T-helper 17 cell (primary cell): ENCODE measurements at regions not wholly inside any gene's neighbourhood (a gene's known extent, or its start where the extent isn't known, plus 50 kb on each side); places are given as distances from the start of the nearest gene placed in this dataset.

Experiments used
- ATAC-seq: fragments of 150-1000 bp; cut with Tn5 transposase; 2 replicates; pipeline ENCODE4 v1.10.0; 2021; ENCODE audit warnings: mild to moderate bottlenecking, moderate library complexity
- DNase-seq, 3 donors: peaks; one replicate each; pipeline versions ENCODE4 v3.0.0 to v3.0.0-alpha.2; 2020 to 2021
- H3K9me3 ChIP-seq: one replicate; pipeline ENCODE4 v1.7.0; 2013; ENCODE audit warnings: low read length, mild to moderate bottlenecking; ENCODE audit not compliant: control insufficient read depth, poor library complexity, severe bottlenecking
- H3K27ac Mint-ChIP-seq: one replicate; pipeline ENCODE4 v1.8.0; 2022; ENCODE audit warnings: mild to moderate bottlenecking, moderate library complexity, mixed read lengths
- H3K27me3 Mint-ChIP-seq: one replicate; pipeline ENCODE4 v1.8.0; 2022; ENCODE audit warnings: mixed read lengths
- H3K36me3 Mint-ChIP-seq: one replicate; pipeline ENCODE4 v1.8.0; 2022; ENCODE audit warnings: low read depth, mixed read lengths
- H3K4me1 Mint-ChIP-seq: one replicate; pipeline ENCODE4 v1.8.0; 2022; ENCODE audit warnings: mild to moderate bottlenecking, mixed read lengths
- H3K4me3 Mint-ChIP-seq: one replicate; pipeline ENCODE4 v1.8.0; 2022; ENCODE audit warnings: mild to moderate bottlenecking, moderate library complexity, mixed read lengths

DNA sequence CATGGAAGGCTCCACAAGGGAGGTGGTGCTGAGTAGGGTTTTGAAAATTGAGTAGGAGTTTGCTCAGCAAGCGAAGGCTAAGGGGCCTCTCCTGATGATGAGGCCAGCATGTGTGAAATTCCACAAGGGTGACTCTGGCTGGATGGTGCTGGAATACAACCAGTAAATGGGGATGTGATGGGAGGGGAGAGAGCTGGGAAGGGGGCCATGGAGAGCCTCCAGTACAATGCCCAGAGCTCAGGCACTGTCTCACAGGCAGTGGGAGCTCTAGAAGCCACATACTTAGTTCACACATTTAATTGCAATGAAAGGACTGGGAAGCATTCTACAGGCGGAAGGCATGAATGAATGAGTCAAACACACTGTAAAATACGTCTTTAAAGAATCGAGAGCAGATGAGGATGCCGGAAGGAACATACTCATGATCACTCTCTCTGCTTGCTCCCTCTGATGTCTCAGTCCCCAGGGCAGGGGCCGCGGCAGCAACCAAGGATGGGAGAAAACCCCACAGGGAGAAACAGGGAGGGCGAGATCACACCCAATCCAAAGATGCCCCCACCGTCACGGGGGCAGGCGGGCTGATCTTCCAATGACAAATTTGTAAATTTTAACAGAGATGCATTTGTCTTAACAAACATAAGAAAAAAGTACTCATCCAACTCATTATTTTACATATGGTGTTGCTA lies 261.0 kb downstream of the NSG2 start:
- Mint-ChIP-seq H3K27me3 (peaks cover 83% of the 10 kb centered on the region), H3K36me3 (no peaks in the 10 kb centered on the region), H3K4me1 (no peaks in the 10 kb centered on the region), H3K27ac (no peak overlapping the region), H3K4me3 (no peak overlapping the region)
- ATAC-seq (no peak), DNase-seq (no peak)
- no peaks in the 10 kb centered on the region for H3K9me3 ChIP-seq

DNA sequence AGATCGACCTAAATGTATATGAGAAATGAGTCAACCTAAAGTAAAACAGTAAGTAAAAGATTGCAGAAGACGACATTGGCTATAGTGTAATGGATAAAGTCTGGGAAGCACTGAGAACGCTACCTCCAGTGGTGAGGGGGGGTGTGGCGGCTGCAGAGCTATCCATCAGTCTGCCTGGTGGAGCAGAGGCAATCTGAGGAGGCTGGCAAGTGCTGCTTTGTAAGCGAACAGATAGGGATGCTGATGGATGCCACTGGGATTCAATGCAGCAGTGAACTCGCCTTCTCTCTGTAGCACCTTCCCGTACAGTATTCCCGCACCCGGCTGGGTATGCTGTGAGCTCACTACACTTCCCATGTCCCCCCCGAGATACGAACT lies 261.5 kb downstream of the NSG2 start:
- Mint-ChIP-seq H3K27ac (no peak overlapping the region), H3K4me3 (no peak overlapping the region), H3K27me3 (peaks cover 83% of the 10 kb centered on the region), H3K36me3 (no peaks in the 10 kb centered on the region), H3K4me1 (no peaks in the 10 kb centered on the region)
- ATAC-seq = no peak
- DNase-seq = no peak
- no peaks in the 10 kb centered on the region for H3K9me3 ChIP-seq

DNA sequence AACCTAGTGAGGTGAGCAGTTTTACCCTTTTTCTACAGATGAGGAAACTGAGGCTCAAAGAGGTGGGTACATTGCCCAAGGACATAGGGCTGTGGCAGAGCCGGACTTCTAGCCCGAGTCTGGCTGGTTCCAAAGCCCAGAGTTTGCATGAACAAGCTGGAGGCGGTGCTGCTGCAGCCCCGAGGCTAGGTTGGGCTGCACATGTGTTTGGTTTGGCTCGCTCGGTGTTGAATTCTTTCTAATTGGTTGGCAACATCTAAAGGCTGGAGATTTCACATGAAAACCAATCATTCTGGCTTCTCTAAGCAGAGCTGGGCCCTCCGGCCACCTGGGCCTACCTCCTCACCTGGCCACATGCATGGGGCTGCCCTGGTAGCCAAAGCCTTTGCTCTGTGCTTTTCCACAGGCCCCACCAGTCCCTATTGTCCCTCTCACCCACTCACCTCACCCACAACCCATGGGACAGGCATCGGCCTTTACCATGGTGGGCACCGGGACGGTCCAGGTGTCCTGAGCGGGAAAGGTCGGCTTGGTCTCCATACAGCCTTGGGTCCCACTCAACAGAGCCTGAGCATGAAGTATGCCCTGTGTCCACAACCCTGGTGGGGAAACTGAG lies 262.3 kb downstream of the NSG2 start:
- H3K4me3 Mint-ChIP-seq = no peak overlapping the region
- no peak for ATAC-seq

DNA sequence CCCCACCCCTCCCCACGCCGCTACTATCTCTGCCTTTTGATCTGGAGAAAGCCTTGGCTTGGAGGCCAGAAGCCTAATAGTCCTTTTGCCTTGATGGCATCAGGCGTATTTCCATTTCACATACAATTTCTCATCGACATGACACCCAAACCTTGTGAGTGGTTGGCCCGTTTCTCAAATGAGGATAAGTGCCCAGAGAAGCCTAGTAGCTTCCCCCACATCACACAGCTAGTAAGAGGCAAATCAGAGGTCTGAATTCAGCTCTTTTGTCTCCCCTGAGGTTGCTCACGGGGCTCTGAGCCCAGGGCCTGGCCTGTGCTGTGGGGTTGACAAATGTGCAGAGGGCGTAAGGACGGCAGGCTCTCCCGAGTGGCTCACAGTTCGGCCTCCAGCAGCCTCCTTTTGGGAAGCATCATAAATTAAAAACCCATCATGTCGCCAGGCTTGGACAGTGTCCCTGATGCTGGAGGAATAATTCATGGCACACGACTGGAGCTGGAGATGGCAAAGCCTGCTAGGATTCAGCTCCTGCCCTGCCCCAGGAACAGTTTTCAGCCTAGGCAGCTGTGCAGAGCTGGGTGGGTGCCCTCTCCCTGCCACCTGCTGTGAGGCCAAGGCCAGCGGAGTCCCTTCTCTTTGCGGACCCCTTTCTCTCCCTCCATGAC lies 263.8 kb downstream of the NSG2 start:
- no peaks in the 10 kb centered on the region for H3K9me3 ChIP-seq
- ATAC-seq (no peak), DNase-seq (no peak)
- Mint-ChIP-seq H3K4me3 (no peak overlapping the region), H3K4me1 (peaks cover 3% of the 10 kb centered on the region), H3K36me3 (no peaks in the 10 kb centered on the region), H3K27me3 (peaks cover 83% of the 10 kb centered on the region), H3K27ac (no peak overlapping the region)

More for the DNA sequence above, 262.3 kb downstream of the NSG2 start:
- H3K9me3 ChIP-seq = no peaks in the 10 kb centered on the region
- DNase-seq = no peak
- no peak overlapping the region for H3K27ac Mint-ChIP-seq
- no peaks in the 10 kb centered on the region for H3K36me3 Mint-ChIP-seq
- peaks cover 2% of the 10 kb centered on the region for H3K4me1 Mint-ChIP-seq
- H3K27me3 Mint-ChIP-seq = peaks cover 82% of the 10 kb centered on the region

DNA sequence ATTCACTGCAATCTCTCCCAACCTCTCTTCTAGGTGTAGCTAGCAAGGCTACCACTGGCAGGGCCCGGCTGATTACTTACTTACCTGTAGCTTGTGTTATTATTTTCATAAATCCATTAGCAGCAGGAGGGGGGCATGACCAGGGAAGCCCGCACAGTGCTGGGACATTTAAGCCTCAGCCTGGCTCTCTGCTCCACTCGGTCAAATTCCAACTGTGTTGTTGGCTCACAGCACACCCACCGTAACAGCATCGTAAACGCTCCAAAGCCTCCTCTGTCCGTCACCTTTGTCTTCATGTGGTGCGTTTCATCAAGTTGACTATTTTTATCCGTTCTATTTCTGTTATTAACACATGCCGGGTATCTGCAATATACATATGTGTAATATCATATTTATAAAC lies 264.7 kb downstream of the NSG2 start:
- Mint-ChIP-seq H3K27me3 (peaks cover 86% of the 10 kb centered on the region), H3K4me3 (no peak overlapping the region), H3K36me3 (no peaks in the 10 kb centered on the region), H3K4me1 (peaks cover 3% of the 10 kb centered on the region), H3K27ac (no peak overlapping the region)
- no peaks in the 10 kb centered on the region for H3K9me3 ChIP-seq
- DNase-seq (no peak), ATAC-seq (no peak)

DNA sequence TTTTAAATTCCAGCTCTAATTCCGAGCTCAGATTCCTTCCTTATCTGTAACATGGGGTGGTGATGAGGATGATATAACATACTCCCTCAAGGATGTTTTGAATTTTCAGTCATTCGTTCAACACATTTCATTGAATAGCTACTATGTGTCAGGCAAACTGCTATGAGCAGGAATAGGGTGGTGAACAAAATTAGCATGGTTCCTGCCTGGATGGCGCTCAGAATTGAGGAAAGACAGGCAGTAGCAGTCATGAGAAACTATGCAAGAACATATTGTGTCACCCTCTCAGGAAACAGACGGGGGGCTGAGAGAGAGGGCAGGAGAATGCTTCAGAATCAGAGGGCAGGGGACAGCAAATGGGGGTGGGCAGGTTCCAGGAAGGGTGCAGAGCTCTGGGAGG lies 265.2 kb downstream of the NSG2 start:
- ATAC-seq (no peak), DNase-seq (no peak)
- Mint-ChIP-seq H3K4me1 (peaks cover 3% of the 10 kb centered on the region), H3K4me3 (peak overlapping the region; percentile 19), H3K27me3 (peaks cover 86% of the 10 kb centered on the region), H3K36me3 (peaks cover 2% of the 10 kb centered on the region), H3K27ac (no peak overlapping the region)
- no peaks in the 10 kb centered on the region for H3K9me3 ChIP-seq

DNA sequence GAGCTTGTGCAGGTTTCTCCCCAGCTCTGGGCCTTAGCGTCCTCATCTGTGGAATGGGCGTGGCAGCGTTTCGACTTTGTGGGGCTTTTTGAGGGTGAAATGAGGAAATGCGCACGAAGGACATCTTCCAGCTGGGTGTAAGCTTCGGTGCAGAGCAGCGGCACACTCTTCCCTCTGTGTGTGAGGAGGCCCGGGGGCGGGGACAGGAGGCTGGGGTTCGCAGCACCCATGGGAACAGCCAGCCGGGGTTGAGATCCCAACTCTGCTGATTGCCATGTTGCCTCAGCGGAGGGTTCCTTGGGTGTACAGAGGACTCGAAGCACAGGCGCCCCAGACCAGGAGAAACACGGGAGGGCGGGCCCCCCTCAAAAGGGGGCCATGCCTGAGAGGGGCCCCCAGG lies 265.6 kb downstream of the NSG2 start:
- H3K9me3 ChIP-seq = no peaks in the 10 kb centered on the region
- no peak for DNase-seq
- H3K27ac Mint-ChIP-seq = no peak overlapping the region
- peak overlapping the region; percentile 19 for H3K4me3 Mint-ChIP-seq
- no peak for ATAC-seq
- H3K4me1 Mint-ChIP-seq = peaks cover 3% of the 10 kb centered on the region
- peaks cover 86% of the 10 kb centered on the region for H3K27me3 Mint-ChIP-seq
- H3K36me3 Mint-ChIP-seq = peaks cover 2% of the 10 kb centered on the region

DNA sequence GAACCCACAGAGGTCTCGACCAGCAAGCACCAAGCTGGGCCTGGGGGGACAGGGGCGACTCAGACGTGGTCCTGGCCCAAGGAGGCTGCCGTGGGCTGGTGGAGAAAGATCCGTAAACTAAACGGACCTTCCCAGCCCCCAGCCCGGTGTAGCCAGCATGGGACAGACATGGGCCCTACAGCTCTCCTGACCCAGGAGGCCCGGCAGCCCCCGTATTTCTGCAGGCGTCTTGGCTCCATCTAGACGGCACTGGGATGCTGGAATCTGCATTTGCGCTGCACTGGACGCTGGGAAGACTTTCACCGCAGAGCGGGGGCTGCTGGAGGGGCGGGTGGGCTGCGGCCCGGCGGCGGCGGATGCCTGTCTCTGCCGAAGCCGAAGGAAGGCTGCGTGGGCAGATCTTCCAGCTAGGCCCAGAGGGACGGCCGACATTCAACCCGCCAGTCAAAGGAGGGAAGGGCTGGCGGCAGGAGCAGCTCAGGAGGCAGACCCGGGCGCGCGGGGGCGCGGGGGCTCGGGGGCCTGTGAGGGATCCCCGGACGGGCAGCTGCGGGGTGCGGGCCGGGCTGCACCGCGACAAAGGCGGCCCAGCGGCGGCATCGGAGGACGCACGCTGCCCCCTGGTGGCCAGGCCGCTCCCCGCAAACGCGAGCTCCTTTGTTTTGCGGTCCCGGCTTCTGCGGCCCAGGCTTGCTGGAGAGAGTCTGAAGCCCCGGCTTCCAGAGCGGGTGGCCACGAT lies 266.2 kb downstream of the NSG2 start:
- H3K27ac Mint-ChIP-seq = no peak overlapping the region
- peaks cover 2% of the 10 kb centered on the region for H3K36me3 Mint-ChIP-seq
- H3K9me3 ChIP-seq = no peaks in the 10 kb centered on the region
- ATAC-seq (peak; percentile 65), DNase-seq (peak; percentile 37 to 45 (median 39))
- H3K4me3 Mint-ChIP-seq = peak overlapping the region; percentile 56
- peaks cover 85% of the 10 kb centered on the region for H3K27me3 Mint-ChIP-seq
- H3K4me1 Mint-ChIP-seq = peaks cover 3% of the 10 kb centered on the region

DNA sequence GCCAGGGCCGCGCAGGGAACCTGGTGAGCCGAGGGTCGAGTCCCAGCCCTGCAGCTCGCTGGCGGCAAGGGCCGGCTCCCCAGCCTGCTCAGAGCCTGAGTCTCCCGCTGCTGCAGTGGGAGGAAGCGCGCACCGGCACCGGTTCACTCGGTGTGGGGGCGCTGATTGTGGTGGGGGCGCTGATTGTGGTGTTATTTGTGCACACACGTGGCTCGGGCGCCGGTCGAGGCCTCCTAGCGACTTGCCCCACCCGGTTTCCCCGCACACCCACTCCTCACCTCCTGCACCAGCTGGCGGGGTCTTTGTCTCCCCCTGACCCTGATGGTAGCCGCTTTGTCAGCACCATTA lies 266.7 kb downstream of the NSG2 start:
- Mint-ChIP-seq H3K27me3 (peaks cover 87% of the 10 kb centered on the region), H3K27ac (no peak overlapping the region), H3K36me3 (peaks cover 2% of the 10 kb centered on the region), H3K4me3 (no peak overlapping the region), H3K4me1 (peaks cover 3% of the 10 kb centered on the region)
- DNase-seq = no peak
- peak; percentile 12 for ATAC-seq
- no peaks in the 10 kb centered on the region for H3K9me3 ChIP-seq

DNA sequence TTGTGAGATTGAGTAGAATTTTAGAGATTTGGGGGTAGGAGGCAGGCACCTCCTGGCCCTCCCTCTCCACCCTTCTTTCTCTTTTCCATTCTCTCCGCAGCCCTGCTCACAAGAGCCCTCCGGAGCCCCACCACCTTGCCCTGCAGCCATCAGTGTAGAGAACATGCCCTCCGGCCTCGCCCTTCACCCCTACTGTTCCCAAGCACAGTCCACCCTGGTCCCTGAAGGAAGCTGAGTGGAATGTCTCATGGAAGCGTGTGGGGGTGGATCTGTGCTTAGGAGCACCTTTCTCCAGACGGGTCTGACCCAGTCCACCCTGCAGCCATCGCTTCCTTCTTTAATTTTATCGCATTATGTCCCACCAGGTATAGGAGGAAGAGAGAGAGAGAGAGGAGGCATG lies 267.1 kb downstream of the NSG2 start:
- Mint-ChIP-seq H3K4me3 (peak overlapping the region; percentile 31), H3K4me1 (peaks cover 3% of the 10 kb centered on the region)
- DNase-seq = no peak

DNA sequence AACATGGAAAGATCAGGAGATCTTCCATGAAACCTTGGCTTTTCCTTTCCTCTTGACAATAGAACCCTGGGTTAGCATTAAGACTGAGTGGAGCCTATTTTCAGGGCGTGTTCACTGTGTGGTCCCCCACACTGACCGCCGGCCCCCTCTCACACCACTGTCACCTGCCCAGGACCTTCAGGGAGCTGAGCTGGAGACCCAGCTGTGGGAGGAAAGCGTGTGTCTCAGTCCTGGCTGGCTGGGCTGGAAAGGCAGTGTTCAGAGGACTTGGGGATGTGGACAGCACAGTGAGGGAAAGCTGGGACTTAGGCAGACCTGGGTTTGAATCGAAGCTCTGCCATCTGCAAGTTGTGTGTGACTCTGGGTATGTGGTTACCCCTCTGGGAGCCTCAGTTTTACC lies 268.1 kb downstream of the NSG2 start:
- ATAC-seq (no peak), DNase-seq (no peak)
- H3K4me1 Mint-ChIP-seq = peaks cover 3% of the 10 kb centered on the region
- H3K4me3 Mint-ChIP-seq = no peak overlapping the region
- H3K36me3 Mint-ChIP-seq = peaks cover 2% of the 10 kb centered on the region
- H3K27me3 Mint-ChIP-seq = peaks cover 75% of the 10 kb centered on the region
- H3K9me3 ChIP-seq = no peaks in the 10 kb centered on the region
- H3K27ac Mint-ChIP-seq = no peak overlapping the region

More for the DNA sequence above, 267.1 kb downstream of the NSG2 start:
- no peaks in the 10 kb centered on the region for H3K9me3 ChIP-seq
- no peak for ATAC-seq
- Mint-ChIP-seq H3K27me3 (peaks cover 85% of the 10 kb centered on the region), H3K27ac (no peak overlapping the region), H3K36me3 (peaks cover 2% of the 10 kb centered on the region)

DNA sequence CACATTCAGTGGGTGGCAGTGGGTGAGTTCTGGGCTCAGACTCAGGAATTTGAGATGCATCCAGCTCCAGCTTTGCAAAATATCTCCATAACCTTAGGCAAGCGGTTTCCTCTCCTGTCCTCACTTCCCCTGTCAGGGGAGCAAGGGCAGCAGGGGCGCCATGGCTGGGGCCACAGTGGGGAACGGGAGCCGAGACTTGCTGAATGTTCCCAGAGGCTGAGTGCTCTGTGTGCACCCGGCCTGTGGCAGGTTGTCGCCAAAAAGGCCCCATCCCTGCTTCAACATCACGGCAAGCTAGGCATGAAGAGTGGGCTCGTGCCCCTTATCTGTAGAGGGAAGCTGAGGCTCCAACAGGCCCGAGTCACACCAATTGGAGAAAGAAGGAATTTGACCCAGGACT lies 268.8 kb downstream of the NSG2 start:
- no peak for DNase-seq
- no peak overlapping the region for H3K27ac Mint-ChIP-seq
- peaks cover 70% of the 10 kb centered on the region for H3K27me3 Mint-ChIP-seq
- H3K4me3 Mint-ChIP-seq = no peak overlapping the region
- no peaks in the 10 kb centered on the region for H3K9me3 ChIP-seq
- H3K4me1 Mint-ChIP-seq = peaks cover 3% of the 10 kb centered on the region
- H3K36me3 Mint-ChIP-seq = peaks cover 2% of the 10 kb centered on the region
- ATAC-seq = no peak

DNA sequence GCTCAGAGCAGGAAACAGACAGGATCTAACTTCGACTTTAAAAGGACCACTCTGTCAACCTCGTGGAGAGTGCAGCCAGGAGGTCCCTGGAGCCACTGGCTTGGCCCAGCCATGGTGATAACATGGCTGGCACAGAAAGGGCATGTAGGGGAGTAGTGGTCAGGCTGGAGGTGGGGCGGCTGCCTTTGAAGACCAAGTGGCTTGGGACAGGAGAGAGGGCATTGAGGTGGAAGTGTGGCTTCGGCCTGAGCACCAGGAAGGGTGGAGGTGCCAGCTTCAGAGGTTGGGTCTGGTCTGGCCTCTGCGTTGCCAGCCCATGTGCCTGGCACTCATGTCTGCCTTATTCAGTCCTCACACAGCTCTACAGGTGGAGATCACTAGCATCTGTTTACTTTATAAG lies 270.0 kb downstream of the NSG2 start:
- peaks cover 2% of the 10 kb centered on the region for H3K36me3 Mint-ChIP-seq
- H3K4me3 Mint-ChIP-seq = no peak overlapping the region
- H3K27me3 Mint-ChIP-seq = peaks cover 60% of the 10 kb centered on the region
- ATAC-seq (no peak), DNase-seq (no peak)
- H3K9me3 ChIP-seq = no peaks in the 10 kb centered on the region
- H3K4me1 Mint-ChIP-seq = peaks cover 3% of the 10 kb centered on the region
- no peak overlapping the region for H3K27ac Mint-ChIP-seq
